ENCODE measurements at regions not wholly inside any gene's neighbourhood (a gene's known extent, or its start where the extent isn't known, plus 50 kb on each side); places are given as distances from the start of the nearest gene placed in this dataset.
A peak's percentile ranks its signal among the peaks of the same experiment; 100 is the strongest.

- DNase-seq = no peak
- H3K4me1 ChIP-seq (ENCODE audit: insufficient read depth) = no peaks in the 10 kb centered on the region
- 76 to 78% (median 78%) methylated on average over 3 of the region's 3 CpGs for WGBS, 3 donors
- H3K36me3 ChIP-seq = no peaks in the 10 kb centered on the region
- intact Hi-C loops (cut with DNase I) = no loop called here
- H3K9me3 ChIP-seq = no peaks in the 10 kb centered on the region
- TF ChIP-seq EP300 (IDR thresholded peaks at IDR 0.05) (no peak), CTCF (IDR thresholded peaks at IDR 0.05) (no peak), POLR2A (IDR thresholded peaks at IDR 0.05) (no peak)
- no peak overlapping the region for H3K4me3 ChIP-seq
- no peak overlapping the region for H3K27ac ChIP-seq
- H3K27me3 ChIP-seq = no peaks in the 10 kb centered on the region
These were observed 511.1 kb downstream of the PSAT1 start for GRCh38 chr9:78808048-78808447.

GRCh38 chr9:78811622-78812276 lies 514.8 kb downstream of the PSAT1 start:
- intact Hi-C loops (cut with DNase I) = no loop called here
- Histone ChIP-seq H3K4me3 (no peak overlapping the region), H3K4me1 (ENCODE audit: insufficient read depth) (no peaks in the 10 kb centered on the region), H3K27me3 (no peaks in the 10 kb centered on the region), H3K27ac (no peak overlapping the region), H3K36me3 (no peaks in the 10 kb centered on the region), H3K9me3 (no peaks in the 10 kb centered on the region)
- TF ChIP-seq POLR2A (IDR thresholded peaks at IDR 0.05) = no peak
- WGBS, 3 donors = 73 to 78% (median 75%) methylated on average over 10 of the region's 10 CpGs
- DNase-seq = peak in 1 of 5 donors; percentile 11

GRCh38 chr9:78812665-78813064 lies 515.7 kb downstream of the PSAT1 start:
- no peak for TF ChIP-seq EP300 (IDR thresholded peaks at IDR 0.05)
- TF ChIP-seq POLR2A (IDR thresholded peaks at IDR 0.05) = no peak
- no peak for TF ChIP-seq CTCF (IDR thresholded peaks at IDR 0.05)
- DNase-seq = no peak
- Histone ChIP-seq H3K4me1 (ENCODE audit: insufficient read depth) (no peaks in the 10 kb centered on the region), H3K9me3 (no peaks in the 10 kb centered on the region), H3K27ac (no peak overlapping the region), H3K27me3 (no peaks in the 10 kb centered on the region), H3K36me3 (no peaks in the 10 kb centered on the region), H3K4me3 (no peak overlapping the region)
- intact Hi-C loops (cut with DNase I) = no loop called here
- WGBS, 3 donors = 75 to 82% (median 75%) methylated on average over 3 of the region's 3 CpGs

- no peak overlapping the region for H3K27ac ChIP-seq
- no peak overlapping the region for H3K4me3 ChIP-seq
- H3K9me3 ChIP-seq = no peaks in the 10 kb centered on the region
- DNase-seq = no peak
- no peaks in the 10 kb centered on the region for H3K27me3 ChIP-seq
- no peak for TF ChIP-seq POLR2A (IDR thresholded peaks at IDR 0.05)
- no peak for TF ChIP-seq CTCF (IDR thresholded peaks at IDR 0.05)
- TF ChIP-seq EP300 (IDR thresholded peaks at IDR 0.05) = no peak
- H3K4me1 ChIP-seq (ENCODE audit: insufficient read depth) = no peaks in the 10 kb centered on the region
- no peaks in the 10 kb centered on the region for H3K36me3 ChIP-seq
- WGBS, 3 donors = 76 to 85% (median 82%) methylated on average over 15 of the region's 15 CpGs
- intact Hi-C loops (cut with DNase I) = no loop called here
These were observed 516.8 kb downstream of the PSAT1 start for GRCh38 chr9:78813602-78814180.

- Histone ChIP-seq H3K4me3 (no peak overlapping the region), H3K36me3 (no peaks in the 10 kb centered on the region), H3K9me3 (no peaks in the 10 kb centered on the region), H3K27ac (no peak overlapping the region), H3K4me1 (ENCODE audit: insufficient read depth) (no peaks in the 10 kb centered on the region), H3K27me3 (no peaks in the 10 kb centered on the region)
- TF ChIP-seq EP300 (IDR thresholded peaks at IDR 0.05) (no peak), CTCF (IDR thresholded peaks at IDR 0.05) (no peak), POLR2A (IDR thresholded peaks at IDR 0.05) (no peak)
- 41 to 49% (median 41%) methylated on average over 9 of the region's 9 CpGs for WGBS, 3 donors
- no peak for DNase-seq
- intact Hi-C loops (cut with DNase I) = no loop called here
These were observed 524.3 kb downstream of the PSAT1 start for GRCh38 chr9:78821126-78821822.

Data from ovary (tissue), 7 donors.